Epithelial cell of esophagus (primary cell): ENCODE measurements at regions not wholly inside any gene's neighbourhood (a gene's known extent, or its start where the extent isn't known, plus 50 kb on each side); places are given as distances from the start of the nearest gene placed in this dataset.

ENCODE experiments used
- DNase-seq: peaks from one replicate; pipeline ENCODE4 v3.0.0; 2010; ENCODE audit warnings: low read depth
- H3K4me3 ChIP-seq: 2 replicates; pipeline ENCODE4 v1.5.1; 2011; ENCODE audit warnings: mild to moderate bottlenecking, low read length, control low read depth
- CTCF ChIP-seq: IDR thresholded peaks from 2 replicates; pipeline ENCODE4 v1.5.1; 2011; ENCODE audit warnings: low read depth, mild to moderate bottlenecking, low read length, control low read depth, inconsistent platforms; ENCODE audit not compliant: insufficient read depth; ENCODE audit errors: missing control alignments

GRCh38 chr2:211103989-211104388 lies 547.6 kb downstream of the CPS1 start:
- TF ChIP-seq CTCF = no peak
- H3K4me3 ChIP-seq = no peak overlapping the region
- DNase-seq = peak; percentile 2

GRCh38 chr2:211113334-211114175 lies 557.2 kb downstream of the CPS1 start:
- no peak overlapping the region for H3K4me3 ChIP-seq
- no peak for DNase-seq
- no peak for TF ChIP-seq CTCF

GRCh38 chr2:211114826-211115455 lies 558.5 kb downstream of the CPS1 start:
- no peak overlapping the region for H3K4me3 ChIP-seq
- no peak for TF ChIP-seq CTCF
- DNase-seq = no peak

- TF ChIP-seq CTCF = no peak
- H3K4me3 ChIP-seq = no peak overlapping the region
- DNase-seq = no peak
These were observed 560.6 kb downstream of the CPS1 start for GRCh38 chr2:211117026-211117425.

GRCh38 chr2:211126256-211126655 lies 569.9 kb downstream of the CPS1 start:
- no peak for TF ChIP-seq CTCF
- no peak overlapping the region for H3K4me3 ChIP-seq
- no peak for DNase-seq

- no peak for DNase-seq
- no peak overlapping the region for H3K4me3 ChIP-seq
- no peak for TF ChIP-seq CTCF
These were observed 571.1 kb downstream of the CPS1 start for GRCh38 chr2:211127501-211127900.
